SKM-1 (cell line): ENCODE measurements at regions not wholly inside any gene's neighbourhood (a gene's known extent, or its start where the extent isn't known, plus 50 kb on each side); places are given as distances from the start of the nearest gene placed in this dataset.
"Not testable (repeated sequence)": the region's sequence is repeated elsewhere in the genome, so short reads cannot be mapped to it uniquely, and the experiment has no call there.

Experiments used
- DNase-seq: peaks from one replicate; lab custom pipeline; 2025; ENCODE audit not compliant: unreplicated experiment; lab: John Stamatoyannopoulos, UW

- not testable (repeated sequence) for DNase-seq
These were observed 108.6 kb upstream of the POMZP3 start for GRCh38 chr7:76735668-76736067.

- DNase-seq, result not testable (repeated sequence)
These were observed 101.5 kb upstream of the POMZP3 start for GRCh38 chr7:76728571-76728974.

GRCh38 chr7:76723928-76724327 lies 96.8 kb upstream of the POMZP3 start:
- DNase-seq, result not testable (repeated sequence)

GRCh38 chr7:76716551-76716950 lies 89.5 kb upstream of the POMZP3 start:
- DNase-seq, result not testable (repeated sequence)

- not testable (repeated sequence) for DNase-seq
These were observed 85.8 kb upstream of the POMZP3 start for GRCh38 chr7:76712926-76713325.

- not testable (repeated sequence) for DNase-seq
These were observed 84.6 kb upstream of the POMZP3 start for GRCh38 chr7:76711648-76712047.

GRCh38 chr7:76709703-76710102 lies 82.6 kb upstream of the POMZP3 start:
- DNase-seq, result not testable (repeated sequence)

GRCh38 chr7:76708446-76708845 lies 81.4 kb upstream of the POMZP3 start:
- not testable (repeated sequence) for DNase-seq

- DNase-seq, result not testable (repeated sequence)
These were observed 76.7 kb upstream of the POMZP3 start for GRCh38 chr7:76703815-76704214.

GRCh38 chr7:76686277-76686676 lies 59.2 kb upstream of the POMZP3 start:
- DNase-seq, result peak; percentile 66

GRCh38 chr7:76684737-76685136 lies 57.7 kb upstream of the POMZP3 start:
- DNase-seq, result not testable (repeated sequence)

- DNase-seq, result not testable (repeated sequence)
These were observed 56.6 kb upstream of the POMZP3 start for GRCh38 chr7:76683631-76684030.

GRCh38 chr7:76681810-76682209 lies 54.7 kb upstream of the POMZP3 start:
- not testable (repeated sequence) for DNase-seq

- DNase-seq, result not testable (repeated sequence)
These were observed 52.1 kb upstream of the POMZP3 start for GRCh38 chr7:76679174-76679573.

GRCh38 chr7:76678500-76678899 lies 51.4 kb upstream of the POMZP3 start:
- not testable (repeated sequence) for DNase-seq

GRCh38 chr7:76676890-76677289 lies 49.8 kb upstream of the POMZP3 start:
- DNase-seq, result not testable (repeated sequence)
